HG03139 (cell line): ENCODE measurements at regions not wholly inside any gene's neighbourhood (a gene's known extent, or its start where the extent isn't known, plus 50 kb on each side); places are given as distances from the start of the nearest gene placed in this dataset.
"Not testable (repeated sequence)": the region's sequence is repeated elsewhere in the genome, so short reads cannot be mapped to it uniquely, and the experiment has no call there.

Experiments used
- ATAC-seq: cut with Tn5 transposase; IDR thresholded peaks from one replicate; pipeline ENCODE4 v1.9.1; 2021; ENCODE audit not compliant: unreplicated experiment

DNA sequence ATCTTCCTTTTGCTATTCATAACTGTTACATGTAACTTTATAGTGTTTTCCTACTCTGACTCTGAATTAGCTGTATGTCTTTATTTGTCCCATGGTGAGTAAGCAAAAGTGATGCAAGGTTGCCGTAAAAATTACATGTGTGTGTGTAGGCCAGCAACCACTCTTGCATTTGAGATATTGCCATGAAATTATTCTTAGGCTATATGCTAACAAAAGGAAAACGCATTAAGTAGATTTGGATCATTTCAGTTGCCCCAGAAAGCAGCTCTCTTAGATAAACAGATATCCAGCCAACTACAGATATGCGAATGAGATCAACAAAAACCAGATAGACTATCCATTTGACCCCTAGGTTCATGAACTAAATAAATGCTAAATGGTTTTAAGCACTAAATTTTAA lies 73.6 kb downstream of the CYLC2 start:
- ATAC-seq = no peak

DNA sequence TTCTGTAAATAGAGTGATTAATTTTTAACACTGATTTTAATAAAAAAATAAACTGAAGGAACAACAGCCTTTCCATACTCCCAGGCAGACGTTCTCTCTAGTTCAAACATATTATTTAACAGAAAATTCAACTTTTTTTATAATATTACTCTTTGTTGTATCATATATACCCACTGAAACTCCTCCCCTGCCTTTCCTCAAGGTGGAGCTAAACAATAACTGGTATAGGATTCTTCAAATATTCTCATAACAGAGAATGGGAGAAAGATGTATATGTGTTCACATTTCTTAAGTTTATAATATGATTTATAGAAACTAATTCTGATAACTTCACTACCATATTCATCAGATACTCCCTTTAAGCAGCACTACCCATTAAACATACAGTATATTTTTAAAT lies 83.4 kb downstream of the CYLC2 start:
- ATAC-seq = no peak

DNA sequence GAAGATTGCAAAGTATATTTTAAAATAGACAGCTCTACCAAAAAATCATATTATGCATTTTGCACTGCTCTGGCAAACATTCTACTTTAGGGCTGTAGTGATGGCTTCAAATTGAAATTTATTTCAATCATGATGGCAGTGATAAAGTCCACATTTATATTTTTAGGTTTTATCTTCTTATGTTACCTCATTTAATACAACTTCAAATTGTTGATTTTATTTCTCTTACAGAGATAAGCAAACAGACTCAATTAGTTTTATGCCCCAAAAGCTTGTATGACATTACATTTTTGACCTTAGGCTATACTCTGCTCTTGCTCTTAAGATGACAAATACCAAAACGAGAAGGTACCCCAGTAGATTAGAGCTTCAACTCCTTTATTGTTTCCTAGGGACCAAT lies 87.4 kb downstream of the CYLC2 start:
- ATAC-seq = no peak

DNA sequence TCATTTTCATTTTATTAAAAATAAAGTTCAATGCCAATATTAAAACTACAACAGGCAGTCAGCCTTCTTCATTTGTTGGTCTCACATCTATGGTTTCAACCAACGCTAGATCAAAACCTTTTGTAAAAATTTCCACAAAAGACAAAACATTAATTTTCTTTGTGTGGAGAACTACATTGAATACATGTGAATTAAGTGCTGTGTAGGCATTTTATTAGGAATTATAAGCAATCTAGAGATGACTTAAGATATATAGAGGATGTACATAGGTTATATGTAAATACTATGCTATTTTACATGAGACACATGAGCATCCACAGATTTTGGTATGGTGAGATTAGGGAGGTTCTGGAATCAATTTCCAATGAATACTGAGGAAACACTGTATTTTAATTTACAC lies 94.2 kb downstream of the CYLC2 start:
- no peak for ATAC-seq

DNA sequence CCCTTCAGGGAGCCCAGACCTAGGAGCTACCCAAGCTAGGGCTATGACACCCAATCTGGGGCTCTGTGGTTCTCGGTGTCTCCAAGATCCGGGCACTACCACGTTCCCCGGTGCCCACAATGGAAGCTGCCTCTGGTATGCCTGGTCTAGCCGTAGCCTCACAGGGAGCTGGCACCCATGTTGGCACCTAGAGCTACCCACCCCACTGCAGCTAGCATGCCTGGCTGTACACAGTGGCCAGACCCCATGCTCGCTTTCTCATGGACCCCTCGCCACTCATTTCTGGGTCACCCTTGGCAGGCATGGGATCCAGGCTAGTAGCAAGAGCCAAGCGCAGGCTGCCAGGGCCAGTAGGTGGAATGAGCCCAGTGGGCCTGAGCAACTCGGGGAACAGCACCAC lies 109.0 kb downstream of the CYLC2 start:
- ATAC-seq = no peak

DNA sequence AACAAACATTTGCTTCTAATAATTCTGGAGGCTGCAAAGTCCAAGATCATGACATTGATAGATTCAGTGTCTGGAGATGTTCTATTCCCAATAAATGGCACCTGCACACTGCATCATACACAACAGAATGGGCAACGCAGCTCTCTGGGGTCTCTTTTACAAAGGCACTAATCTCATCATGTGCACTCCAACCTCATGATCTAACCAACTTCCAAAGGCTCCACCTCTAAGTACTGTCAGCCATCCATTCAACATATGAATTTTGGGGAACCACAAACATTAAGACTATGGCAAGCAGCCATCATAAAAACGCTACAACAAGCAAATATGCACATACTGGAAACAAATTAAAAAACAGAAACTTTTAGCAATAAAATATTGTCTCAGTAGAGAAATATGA lies 121.1 kb downstream of the CYLC2 start:
- no peak for ATAC-seq

DNA sequence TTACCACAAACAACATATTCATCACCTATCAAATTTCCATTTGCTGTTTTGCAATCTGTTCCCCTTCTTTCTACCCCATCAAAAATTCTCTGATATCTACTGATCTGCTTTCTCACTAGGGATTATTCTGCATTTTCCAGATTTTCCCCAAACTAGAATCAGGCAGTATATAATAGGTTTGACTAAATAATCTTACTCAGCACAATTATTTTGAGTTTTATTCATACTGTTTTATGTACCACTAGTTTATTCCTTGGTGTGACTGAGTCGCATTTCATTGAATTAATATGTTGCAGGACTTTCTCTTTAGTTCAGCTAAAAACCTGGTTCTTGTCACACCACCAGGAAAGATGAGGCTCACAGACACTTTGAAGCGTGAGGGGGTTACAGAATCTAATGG lies 131.4 kb downstream of the CYLC2 start:
- no peak for ATAC-seq

DNA sequence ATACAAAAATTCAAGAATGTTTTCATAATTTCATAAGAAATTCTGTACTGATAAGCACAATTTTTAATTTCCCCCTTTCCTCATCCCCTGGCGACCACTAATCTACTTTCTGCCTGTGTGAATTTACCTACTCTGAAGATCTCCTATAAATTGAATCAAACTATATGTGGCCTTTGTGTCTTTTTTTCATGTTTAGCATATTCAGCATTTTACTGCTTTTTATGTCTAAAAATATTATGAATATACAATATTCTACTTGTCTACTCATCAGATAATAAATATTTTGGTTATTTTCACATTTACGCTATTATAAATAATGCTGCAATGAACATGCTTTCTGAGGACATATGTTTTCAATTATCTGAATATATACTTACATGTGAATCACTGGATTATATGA lies 144.8 kb downstream of the CYLC2 start:
- no peak for ATAC-seq

DNA sequence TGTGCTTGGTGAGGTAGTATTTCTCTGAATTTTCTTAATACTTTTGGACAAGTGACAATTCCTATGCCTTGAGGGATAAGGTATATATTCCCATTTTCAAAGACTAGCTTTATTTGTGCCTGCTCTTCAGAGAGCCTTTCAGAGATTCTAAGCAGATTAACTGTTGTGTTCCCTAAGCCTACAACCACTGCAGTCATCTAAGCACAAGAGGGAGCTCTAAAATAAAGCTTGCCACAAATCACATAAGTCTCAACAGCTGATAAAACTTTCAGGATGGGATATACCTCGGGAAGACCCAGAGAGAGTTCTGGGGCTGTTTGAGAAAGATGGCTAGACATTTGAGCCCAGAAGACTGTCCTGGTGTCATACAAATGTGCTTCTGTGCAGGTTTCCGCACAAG lies 157.3 kb downstream of the CYLC2 start:
- no peak for ATAC-seq

DNA sequence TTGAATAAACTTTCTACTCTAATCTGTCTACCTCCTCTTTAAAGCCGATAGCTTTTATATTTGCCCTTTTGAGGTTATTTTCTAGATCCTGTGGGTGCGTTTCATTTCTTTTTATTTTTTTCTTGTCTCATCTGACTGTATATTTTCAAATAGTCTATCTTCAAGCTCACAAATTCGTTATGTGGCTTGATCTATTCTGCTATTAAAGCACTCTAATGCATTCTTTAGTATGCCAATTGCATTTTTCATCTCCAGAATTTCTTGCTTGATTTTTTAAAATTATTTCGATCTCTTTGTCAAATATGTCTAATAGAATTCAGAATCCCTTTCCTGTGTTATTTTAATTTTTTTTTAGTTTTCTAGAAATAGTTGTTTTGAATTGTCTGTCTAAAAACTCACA lies 172.4 kb downstream of the CYLC2 start:
- ATAC-seq = no peak

DNA sequence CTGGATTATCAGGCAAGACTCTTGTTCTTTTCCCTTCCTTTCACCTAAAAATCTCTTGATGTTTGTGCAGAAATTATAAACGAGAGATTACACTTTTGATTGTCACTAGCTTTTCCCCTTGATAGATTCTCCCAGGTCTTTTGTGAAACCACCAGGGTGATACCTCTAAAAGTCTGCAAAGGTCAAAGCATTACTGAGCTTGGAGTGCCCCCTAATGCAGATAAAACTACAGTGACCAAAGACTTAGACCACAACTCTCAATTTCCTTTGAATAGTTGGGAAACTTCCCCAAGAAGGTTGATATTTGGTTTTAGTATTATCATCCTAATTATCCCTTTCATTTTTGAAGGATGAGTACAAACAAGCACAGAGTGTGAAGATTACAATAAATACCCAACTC lies 173.1 kb downstream of the CYLC2 start:
- ATAC-seq = no peak

DNA sequence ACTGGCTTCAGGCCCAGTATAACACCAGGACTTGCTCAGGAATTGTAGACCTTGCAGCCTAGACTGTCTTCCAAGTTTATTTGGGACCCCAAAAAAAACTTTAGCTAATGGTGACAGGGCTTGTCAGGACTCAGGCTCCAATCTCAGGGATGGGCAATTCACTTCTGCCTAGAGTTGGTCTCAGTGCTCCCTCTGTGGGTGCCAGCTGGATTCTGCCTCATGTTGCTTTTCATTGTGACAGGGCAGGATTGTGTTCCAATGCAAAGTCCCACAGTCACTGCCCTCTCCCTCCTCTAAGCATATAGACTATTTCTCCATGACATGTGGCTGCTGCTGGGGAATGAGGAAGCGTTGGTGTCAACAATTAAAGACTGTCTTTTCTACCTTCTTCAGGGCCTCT lies 174.7 kb downstream of the CYLC2 start:
- ATAC-seq = no peak

DNA sequence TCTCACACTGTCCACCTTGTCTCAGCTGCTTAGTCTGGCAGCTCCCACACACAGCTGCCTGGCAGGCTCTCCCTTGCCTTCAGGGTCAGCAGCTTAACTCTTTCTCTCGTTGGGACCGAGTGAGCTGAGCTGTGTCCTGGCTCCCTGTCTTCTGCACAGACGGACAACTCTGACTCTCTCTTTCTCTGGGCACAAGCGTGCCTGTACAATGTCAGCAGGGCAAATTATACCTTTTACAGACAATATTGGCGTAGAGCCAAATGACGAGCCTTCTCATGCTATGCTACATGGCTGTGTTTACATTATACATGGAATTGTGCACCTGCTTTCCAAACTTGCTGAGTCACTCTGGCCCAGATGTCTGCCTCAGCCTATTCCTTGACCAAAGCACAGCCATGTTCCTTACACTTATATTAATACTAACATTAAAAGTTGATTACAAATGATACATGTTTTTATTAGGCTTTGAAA lies 188.6 kb downstream of the CYLC2 start:
- no peak for ATAC-seq

DNA sequence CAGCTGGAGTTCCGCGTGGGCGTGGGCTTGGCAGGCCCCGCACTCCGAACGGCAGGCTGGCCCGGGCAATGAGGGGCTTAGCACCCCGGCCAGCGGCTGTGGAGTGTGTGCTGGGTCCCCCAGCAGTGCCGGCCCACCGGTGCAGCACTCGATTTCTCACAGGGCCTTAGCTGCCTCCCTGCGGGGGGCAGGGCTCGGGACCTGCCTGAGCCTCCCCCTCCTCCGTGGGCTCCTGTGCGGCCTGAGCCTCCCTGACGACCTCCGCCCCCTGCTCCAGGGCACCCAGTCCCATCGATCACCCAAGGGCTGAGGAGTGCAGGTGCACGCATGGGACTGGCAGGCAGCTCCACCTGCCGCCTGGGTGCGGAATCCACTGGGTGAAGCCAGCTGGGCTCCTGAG lies 191.8 kb downstream of the CYLC2 start:
- ATAC-seq = no peak

DNA sequence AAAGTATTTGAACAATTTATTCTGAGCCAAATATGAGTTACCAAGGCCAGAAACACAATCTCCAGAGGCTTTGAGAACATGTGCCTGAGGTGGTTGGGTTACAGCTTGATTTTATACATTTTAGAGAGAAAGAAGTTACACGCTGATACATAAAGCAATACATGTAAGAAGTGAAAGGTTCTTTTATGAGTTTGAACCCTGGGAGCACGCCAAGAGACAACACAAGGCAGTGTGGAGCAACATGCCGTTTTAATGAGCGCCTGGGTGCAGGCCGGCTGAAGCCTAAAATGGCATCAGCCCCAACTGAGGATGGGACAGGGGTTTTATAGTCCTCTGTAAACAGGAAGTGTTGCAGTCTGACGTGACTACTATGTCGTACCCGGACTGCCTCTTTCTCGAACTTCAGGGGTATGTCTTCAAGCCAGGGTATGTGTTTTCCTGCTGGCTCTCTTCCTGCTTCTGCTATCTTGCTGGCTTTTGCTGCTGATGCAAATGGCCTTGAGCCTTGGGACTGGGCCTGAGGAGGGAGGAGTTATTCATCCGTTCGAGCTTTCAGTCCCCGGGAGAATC lies 193.7 kb downstream of the CYLC2 start:
- ATAC-seq = no peak

DNA sequence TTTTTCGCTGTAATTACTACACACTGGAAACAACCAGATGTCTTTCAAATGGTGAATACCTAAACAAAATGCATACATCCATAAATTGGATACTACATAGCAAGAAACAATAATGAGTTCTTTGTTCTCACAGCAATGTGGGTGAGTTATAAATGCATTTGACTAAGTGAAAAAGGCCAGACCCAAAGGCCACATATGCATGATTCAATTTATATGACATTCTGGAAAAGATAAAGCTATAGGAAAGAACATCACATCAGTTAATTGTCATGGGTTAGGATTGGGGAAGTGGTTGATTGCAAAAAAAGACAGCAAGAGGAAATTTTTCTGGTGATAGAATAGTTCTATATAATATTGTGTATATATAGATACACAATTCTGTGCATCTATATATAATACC lies 198.9 kb downstream of the CYLC2 start:
- no peak for ATAC-seq

DNA sequence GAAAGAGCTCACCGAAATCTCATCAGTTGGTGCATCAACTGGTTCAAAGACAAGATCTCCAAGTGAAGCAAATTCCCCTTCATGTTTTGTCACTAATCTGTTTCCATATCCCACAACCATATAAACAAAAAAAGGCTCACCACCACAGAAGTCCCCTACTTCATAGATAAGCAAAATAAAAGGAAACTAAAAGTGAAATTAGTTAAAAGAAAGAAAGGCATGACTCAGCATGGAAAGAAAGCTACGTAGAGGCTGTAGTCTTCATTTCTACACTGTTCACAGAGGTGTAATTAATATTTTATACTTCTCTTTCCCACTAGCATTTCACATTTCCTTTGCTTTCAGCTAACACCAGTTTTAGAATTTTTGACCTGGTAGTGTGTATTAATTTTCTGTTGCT lies 208.0 kb downstream of the CYLC2 start:
- ATAC-seq = no peak

DNA sequence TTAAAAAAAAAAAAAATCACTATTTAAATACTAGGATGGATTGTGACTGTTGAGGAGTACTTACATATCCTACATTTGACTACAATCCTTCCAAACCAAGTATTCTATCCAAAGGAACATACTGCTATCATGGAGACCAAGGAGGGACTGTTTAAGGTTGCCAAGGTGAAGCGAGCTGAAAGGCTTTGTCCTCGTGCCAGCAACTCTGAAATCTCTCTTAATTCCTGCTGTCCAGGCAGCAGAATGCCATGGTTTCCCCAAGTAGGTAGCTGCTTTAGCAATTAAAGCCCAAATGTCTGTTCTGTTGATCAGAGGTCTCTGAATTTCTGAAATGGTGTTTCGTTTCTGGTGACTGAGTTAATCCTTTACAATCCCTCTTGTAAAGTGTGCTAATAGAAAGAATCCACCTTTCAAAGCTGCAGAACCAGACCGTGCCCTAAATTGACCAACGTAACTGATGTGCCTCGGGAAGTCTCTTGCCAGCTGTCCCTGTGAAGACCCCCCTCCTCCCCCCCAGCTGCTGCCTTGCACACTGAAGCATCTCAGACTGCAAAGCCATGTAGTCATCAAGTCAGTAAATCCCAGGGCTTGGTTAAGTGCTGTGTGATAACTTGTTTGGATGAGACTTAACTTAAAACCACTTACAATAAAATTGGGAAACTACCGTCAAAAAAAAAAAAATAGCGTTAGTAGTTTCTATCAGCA lies 210.9 kb downstream of the CYLC2 start:
- not testable (repeated sequence) for ATAC-seq

DNA sequence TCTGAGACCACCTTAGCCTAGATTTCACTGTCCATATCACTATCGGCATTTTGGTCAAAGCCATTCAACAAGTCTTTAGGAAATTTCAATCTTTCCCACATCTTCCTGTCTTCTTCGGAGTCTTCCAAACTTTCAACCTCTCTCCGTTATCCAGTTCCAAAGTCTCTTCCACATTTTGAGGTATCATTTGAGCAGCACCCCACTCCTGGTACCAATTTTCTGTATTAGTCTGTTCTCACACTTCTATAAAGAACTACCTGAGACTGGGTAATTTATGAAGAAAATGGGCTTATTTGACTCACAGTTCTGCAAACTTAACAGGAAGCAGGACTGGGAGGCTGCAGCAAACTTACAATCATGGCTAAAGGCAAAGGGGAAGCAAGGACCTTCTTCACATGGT lies 215.5 kb downstream of the CYLC2 start:
- no peak for ATAC-seq

DNA sequence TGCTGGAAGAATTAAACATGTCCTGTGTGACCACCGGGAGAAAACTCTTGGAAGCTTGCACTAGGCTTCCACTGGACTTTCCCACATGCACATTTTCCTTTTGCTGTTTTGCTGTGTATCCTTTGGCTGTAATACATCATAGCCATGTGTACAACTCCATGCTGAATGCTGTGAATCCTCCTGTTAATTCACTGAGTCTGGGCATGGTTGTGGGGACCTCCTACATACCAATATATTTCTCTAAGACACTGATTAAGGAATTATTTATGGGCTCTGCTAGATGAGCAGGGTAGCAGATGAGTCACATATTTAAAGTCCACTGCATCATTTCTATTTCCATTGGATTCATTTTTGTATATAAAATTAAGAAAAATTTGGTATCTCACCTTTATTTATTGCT lies 220.1 kb downstream of the CYLC2 start:
- no peak for ATAC-seq

DNA sequence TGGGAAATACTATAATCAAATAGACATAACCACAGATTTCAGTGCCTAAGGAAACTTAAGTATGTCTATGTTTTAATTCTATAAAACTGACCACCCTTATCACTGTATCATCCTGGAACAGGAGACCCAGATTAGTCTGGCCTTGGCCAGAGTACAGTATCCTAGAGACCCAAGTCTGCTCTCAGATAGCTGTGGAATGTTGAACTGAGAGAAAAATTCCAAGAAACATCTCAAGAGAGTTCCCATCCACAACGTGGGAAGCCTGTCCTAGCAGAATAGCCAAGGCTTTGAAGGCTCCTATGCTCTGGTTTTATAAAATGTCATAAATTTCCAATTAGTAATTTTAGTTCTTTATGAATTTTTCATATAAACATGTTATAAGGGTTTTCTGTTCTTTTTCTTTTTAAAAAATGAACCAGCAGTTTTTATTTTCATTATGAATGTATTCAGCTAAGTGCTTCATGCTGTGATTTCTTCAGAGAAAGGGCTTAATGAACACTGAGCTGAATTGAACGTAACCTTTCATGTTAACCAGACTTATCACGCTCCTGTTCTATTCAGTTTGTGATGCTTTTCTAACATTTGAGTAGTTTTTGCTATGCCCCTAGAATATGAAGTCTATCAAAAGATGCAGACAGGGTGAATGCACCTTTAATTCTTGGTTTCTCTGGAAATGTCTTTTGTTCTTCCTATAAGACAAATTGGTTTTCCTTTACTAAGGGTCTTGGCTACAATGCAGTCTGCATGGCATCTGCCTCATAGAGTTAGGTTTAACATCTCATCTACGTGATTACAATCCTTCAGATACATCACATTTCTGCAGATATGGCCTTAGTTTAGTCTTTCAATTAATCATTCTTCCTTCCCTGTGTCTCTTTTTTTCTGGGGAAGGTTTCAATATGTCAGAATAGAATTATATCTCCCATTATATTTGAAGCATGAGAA lies 230.8 kb downstream of the CYLC2 start:
- no peak for ATAC-seq

DNA sequence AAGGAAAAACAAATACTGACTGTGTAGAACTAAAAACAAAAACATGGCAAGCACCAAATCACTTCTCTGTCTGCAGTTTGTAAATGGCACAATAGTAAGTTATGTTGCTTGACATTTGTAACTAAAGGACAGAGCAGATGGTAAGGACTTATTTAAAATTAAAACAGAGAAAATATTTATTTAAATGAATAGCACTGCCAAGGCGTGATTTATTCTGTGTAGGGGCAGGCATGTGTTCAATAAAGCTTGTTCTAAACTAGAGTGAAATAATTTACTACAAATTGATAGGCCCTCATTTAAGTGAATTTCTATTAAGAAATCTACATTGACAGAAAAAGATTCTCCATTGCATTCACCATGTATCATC lies 231.5 kb downstream of the CYLC2 start:
- ATAC-seq = no peak
